CD4-positive, alpha-beta T cell treated with Interleukin-17A for 4 hours (primary cell): ENCODE measurements at regions not wholly inside any gene's neighbourhood (a gene's known extent, or its start where the extent isn't known, plus 50 kb on each side); places are given as distances from the start of the nearest gene placed in this dataset.
"Not testable (repeated sequence)": the region's sequence is repeated elsewhere in the genome, so short reads cannot be mapped to it uniquely, and the experiment has no call there.

Experiments used
- DNase-seq: peaks from one replicate; pipeline ENCODE4 v3.0.0-alpha.2; 2020; ENCODE audit warnings: mixed read lengths

- no peak for DNase-seq
Measured at GRCh38 chr10:60508037-60508436, 118.4 kb upstream of the ANK3 start.

GRCh38 chr10:60502621-60503020 lies 112.9 kb upstream of the ANK3 start:
- no peak for DNase-seq

- no peak for DNase-seq
Measured at GRCh38 chr10:60498985-60499384, 109.3 kb upstream of the ANK3 start.

- no peak for DNase-seq
Measured at GRCh38 chr10:60497364-60497763, 107.7 kb upstream of the ANK3 start.

GRCh38 chr10:60496181-60496580 lies 106.5 kb upstream of the ANK3 start:
- no peak for DNase-seq

GRCh38 chr10:60495338-60496055 lies 105.8 kb upstream of the ANK3 start:
- no peak for DNase-seq

- DNase-seq = no peak
Measured at GRCh38 chr10:60494774-60495173, 105.1 kb upstream of the ANK3 start.

GRCh38 chr10:60491162-60491561 lies 101.5 kb upstream of the ANK3 start:
- DNase-seq = no peak

- DNase-seq = no peak
Measured at GRCh38 chr10:60490013-60490412, 100.3 kb upstream of the ANK3 start.

GRCh38 chr10:60488111-60488669 lies 98.5 kb upstream of the ANK3 start:
- DNase-seq = no peak

GRCh38 chr10:60487543-60487942 lies 97.9 kb upstream of the ANK3 start:
- DNase-seq = no peak

- DNase-seq = no peak
Measured at GRCh38 chr10:60485025-60485424, 95.3 kb upstream of the ANK3 start.

- no peak for DNase-seq
Measured at GRCh38 chr10:60480865-60481563, 91.3 kb upstream of the ANK3 start.

GRCh38 chr10:60479305-60480020 lies 89.8 kb upstream of the ANK3 start:
- DNase-seq = no peak

- DNase-seq = no peak
Measured at GRCh38 chr10:60476451-60476850, 86.8 kb upstream of the ANK3 start.

GRCh38 chr10:60473557-60473956 lies 83.9 kb upstream of the ANK3 start:
- no peak for DNase-seq

GRCh38 chr10:60470091-60470490 lies 80.4 kb upstream of the ANK3 start:
- no peak for DNase-seq

- not testable (repeated sequence) for DNase-seq
Measured at GRCh38 chr10:60469147-60469546, 79.5 kb upstream of the ANK3 start.

GRCh38 chr10:60467202-60467546 lies 77.5 kb upstream of the ANK3 start:
- DNase-seq = no peak

- no peak for DNase-seq
Measured at GRCh38 chr10:60466267-60467201, 76.9 kb upstream of the ANK3 start.

- DNase-seq = no peak
Measured at GRCh38 chr10:60465801-60466200, 76.1 kb upstream of the ANK3 start.

GRCh38 chr10:60464659-60465058 lies 75.0 kb upstream of the ANK3 start:
- DNase-seq = no peak

GRCh38 chr10:60463746-60464145 lies 74.1 kb upstream of the ANK3 start:
- no peak for DNase-seq
